ENCODE measurements at regions not wholly inside any gene's neighbourhood (a gene's known extent, or its start where the extent isn't known, plus 50 kb on each side); places are given as distances from the start of the nearest gene placed in this dataset.
A peak's percentile ranks its signal among the peaks of the same experiment; 100 is the strongest.

GRCh38 chr14:106843951-106844483 lies 1317.6 kb downstream of the TMEM121 start:
- H3K4me3 ChIP-seq (ENCODE audit: low read length): peak overlapping the region; percentile 90
- ChIA-PET POLR2A (interaction anchor here (0.7 to 1.2 kb wide), 2 partner anchors 13 to 337 kb away, joined by 3 to 4 read pairs; no protein-coding TSS in a partner anchor), CTCF (interaction anchor here (1.4 to 5.2 kb wide), 3 partner anchors 9 to 29 kb away, joined by 3 to 42 read pairs (median 19); no protein-coding TSS in a partner anchor)
- peak overlapping the region; percentile 96 for H3K4me3 Mint-ChIP-seq
- no peaks in the 10 kb centered on the region for H3K36me3 ChIP-seq (ENCODE audit: insufficient read depth, low read length)
- peaks cover 19% of the 10 kb centered on the region for H3K4me1 ChIP-seq (ENCODE audit: insufficient read depth, low read length)
- peaks cover 46% of the 10 kb centered on the region for H3K4me1 Mint-ChIP-seq (ENCODE audit: low read depth)
- H3K36me3 Mint-ChIP-seq (ENCODE audit: low read depth): peaks cover 9% of the 10 kb centered on the region
- H3K27ac ChIP-seq (ENCODE audit: low read depth in 1 of 2, low read length in 2 of 2): peak overlapping the region; percentile 81 to 82
- H3K9me3 ChIP-seq (ENCODE audit: control insufficient read depth in 1 of 2, insufficient read depth in 1 of 2, low read length in 2 of 2): no peaks in the 10 kb centered on the region
- no peaks in the 10 kb centered on the region for H3K27me3 ChIP-seq (ENCODE audit: control insufficient read depth in 1 of 2, insufficient read depth in 2 of 2, low read length in 2 of 2)
- peak in 5 of 14 experiments; percentile 39 to 69 (median 65) for DNase-seq
- H3K27ac Mint-ChIP-seq: peak overlapping the region; percentile 52
- H3K9me3 Mint-ChIP-seq: no peaks in the 10 kb centered on the region
- no peak for TF ChIP-seq CTCF (IDR thresholded peaks at IDR 0.05)
- ATAC-seq (ENCODE audit: poor library complexity): peak; percentile 21
- H3K27me3 Mint-ChIP-seq: no peaks in the 10 kb centered on the region
- intact Hi-C loops (cut with DNase I, micrococcal nuclease): loop anchor here (2.0 kb wide), 1 partner anchor 29 kb away; no protein-coding TSS in a partner anchor

GRCh38 chr14:106844608-106845285 lies 1318.4 kb downstream of the TMEM121 start:
- intact Hi-C loops (cut with DNase I, micrococcal nuclease): loop anchor here (2.0 kb wide), 1 partner anchor 28 kb away; no protein-coding TSS in a partner anchor

More at GRCh38 chr14:106844608-106845285, 1318.4 kb downstream of the TMEM121 start:
- Mint-ChIP-seq H3K36me3 (ENCODE audit: low read depth) (peaks cover 9% of the 10 kb centered on the region), H3K27ac (peak overlapping the region; percentile 52), H3K4me3 (peak overlapping the region; percentile 96), H3K4me1 (ENCODE audit: low read depth) (peaks cover 46% of the 10 kb centered on the region), H3K9me3 (no peaks in the 10 kb centered on the region), H3K27me3 (no peaks in the 10 kb centered on the region)
- Histone ChIP-seq H3K27ac (ENCODE audit: low read depth in 1 of 2, low read length in 2 of 2) (peak overlapping the region; percentile 81 to 82), H3K9me3 (ENCODE audit: control insufficient read depth in 1 of 2, insufficient read depth in 1 of 2, low read length in 2 of 2) (no peaks in the 10 kb centered on the region), H3K4me3 (ENCODE audit: low read length) (peak overlapping the region; percentile 90), H3K27me3 (ENCODE audit: control insufficient read depth in 1 of 2, insufficient read depth in 2 of 2, low read length in 2 of 2) (no peaks in the 10 kb centered on the region), H3K36me3 (ENCODE audit: insufficient read depth, low read length) (no peaks in the 10 kb centered on the region), H3K4me1 (ENCODE audit: insufficient read depth, low read length) (peaks cover 19% of the 10 kb centered on the region)
- TF ChIP-seq CTCF (IDR thresholded peaks at IDR 0.05): no peak
- ChIA-PET POLR2A (interaction anchor here (1.2 kb wide), 1 partner anchor 14 kb away, joined by 4 read pairs; no protein-coding TSS in a partner anchor), CTCF (interaction anchor here (2.2 to 5.2 kb wide), 4 partner anchors 14 to 28 kb away, joined by 13 to 42 read pairs (median 26); no protein-coding TSS in a partner anchor)
- peak; percentile 47 to 87 (median 62) for DNase-seq
- peak; percentile 80 for ATAC-seq (ENCODE audit: poor library complexity)

Measured in CD4-positive, alpha-beta T cell (primary cell).